NCI-H226 (cell line): ENCODE measurements at regions not wholly inside any gene's neighbourhood (a gene's known extent, or its start where the extent isn't known, plus 50 kb on each side); places are given as distances from the start of the nearest gene placed in this dataset.

Source experiments
- DNase-seq: peaks from one replicate; pipeline ENCODE4 v3.0.0-alpha.2; 2015

DNA sequence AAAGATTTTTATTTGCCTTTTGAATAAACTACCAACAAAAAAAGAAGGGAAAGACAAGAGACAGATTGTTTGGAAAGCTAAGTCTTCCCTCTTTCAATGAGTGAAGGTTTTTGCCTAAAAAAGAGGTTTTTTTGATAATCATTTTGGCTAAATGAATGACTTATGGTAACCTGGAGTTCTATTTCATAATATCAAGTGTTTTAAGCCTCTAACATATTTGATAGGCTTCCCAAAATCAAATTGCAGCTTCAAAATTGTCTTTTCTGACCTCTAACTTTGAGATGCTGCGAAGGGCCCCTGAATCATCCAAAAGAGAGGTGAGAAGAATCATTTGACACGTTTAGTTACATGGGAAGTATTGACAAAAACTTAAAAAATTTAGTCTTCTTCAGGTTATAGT lies 53.0 kb upstream of the NAMPT start:
- DNase-seq, result no peak

DNA sequence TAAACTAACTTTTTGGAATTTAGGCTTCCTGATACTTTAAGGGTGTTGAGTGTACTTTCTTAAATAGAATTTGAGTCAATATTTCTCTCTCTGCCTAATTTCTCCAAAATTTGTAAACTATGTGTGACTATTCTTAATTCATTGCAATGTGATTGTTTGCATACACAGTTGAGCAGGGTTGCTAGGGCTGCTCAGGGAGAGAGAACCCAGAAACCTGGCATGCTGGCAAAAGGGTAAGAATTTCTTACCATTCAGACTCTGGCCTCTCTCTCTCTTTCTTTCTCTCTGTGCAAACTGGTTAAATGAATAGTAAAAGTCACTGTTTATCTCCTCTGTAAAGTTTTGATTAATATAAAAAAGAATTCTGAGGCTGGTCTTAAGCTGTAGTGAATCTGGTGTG lies 51.0 kb upstream of the NAMPT start:
- no peak for DNase-seq
